ACHN (cell line): ENCODE measurements at regions not wholly inside any gene's neighbourhood (a gene's known extent, or its start where the extent isn't known, plus 50 kb on each side); places are given as distances from the start of the nearest gene placed in this dataset.
"Not testable (repeated sequence)": the region's sequence is repeated elsewhere in the genome, so short reads cannot be mapped to it uniquely, and the experiment has no call there.

Experiments
- DNase-seq: peaks from one replicate; pipeline ENCODE4 v3.0.0-alpha.2; 2015
- in situ Hi-C: cut with HindIII; loops from 2 replicates; pipeline ENCODE4 v1.10.0; 2017; ENCODE audit warnings: low sequenced_read_pairs, low pct_ligation_motif_present, low pct_unique_long_range_greater_than_20kb

DNA sequence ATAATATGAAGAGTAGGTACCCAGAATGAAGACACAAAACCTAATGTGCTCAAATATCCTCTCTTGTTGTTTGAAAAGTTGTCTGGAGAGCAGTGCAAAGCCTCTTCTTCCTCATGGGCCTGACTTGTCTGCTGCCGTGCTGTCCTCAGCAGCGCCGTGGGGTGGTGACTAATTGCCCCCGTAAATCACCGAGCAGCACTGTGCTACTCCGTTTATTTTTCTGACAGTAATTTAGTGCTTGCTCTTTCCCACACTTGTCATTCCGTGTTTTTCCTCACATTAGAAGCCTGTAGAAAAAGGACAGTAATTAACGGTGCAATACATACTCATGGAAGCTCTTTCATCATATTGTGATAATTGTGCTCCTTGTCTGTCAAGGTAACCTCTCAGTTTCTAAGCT lies 114.8 kb upstream of the BARHL2 start:
- in situ Hi-C loops = no loop called here

DNA sequence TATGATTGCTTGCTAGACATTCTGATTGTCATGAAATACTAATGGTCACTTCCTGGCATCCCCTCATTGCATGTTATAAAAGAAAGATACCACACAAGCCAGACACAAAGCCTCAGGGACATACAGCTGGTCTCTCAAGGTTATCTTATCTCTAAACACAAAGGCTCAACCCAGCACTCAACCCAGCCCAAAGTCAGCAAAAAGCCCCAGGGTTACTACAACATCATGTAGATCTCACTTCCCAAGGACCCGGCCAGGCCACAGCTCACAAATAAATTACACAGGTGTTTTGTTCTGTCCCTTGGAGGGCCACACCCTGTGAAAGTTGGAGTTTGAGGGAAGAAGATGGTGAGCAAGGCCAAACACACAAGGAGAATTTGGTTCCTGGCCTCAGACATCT lies 109.7 kb upstream of the BARHL2 start:
- no peak for DNase-seq
- in situ Hi-C loops = no loop called here

More for the DNA sequence above, 114.8 kb upstream of the BARHL2 start:
- no peak for DNase-seq

DNA sequence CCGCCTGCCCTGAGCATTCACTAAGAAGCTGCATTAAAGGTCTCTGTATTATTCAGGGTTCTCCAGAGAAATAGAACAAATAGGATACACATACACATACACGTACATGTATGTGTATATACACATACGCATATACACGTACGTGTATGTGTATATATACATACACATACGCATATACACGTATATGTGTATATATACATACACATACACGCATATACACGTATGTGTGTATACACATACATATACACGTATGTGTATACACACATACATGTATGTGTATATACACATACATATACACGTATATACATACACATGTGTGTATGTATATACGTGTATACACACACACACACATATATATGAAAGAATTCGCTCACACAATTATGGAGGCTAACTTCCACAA lies 108.9 kb upstream of the BARHL2 start:
- in situ Hi-C loops = no loop called here
- DNase-seq = no peak

DNA sequence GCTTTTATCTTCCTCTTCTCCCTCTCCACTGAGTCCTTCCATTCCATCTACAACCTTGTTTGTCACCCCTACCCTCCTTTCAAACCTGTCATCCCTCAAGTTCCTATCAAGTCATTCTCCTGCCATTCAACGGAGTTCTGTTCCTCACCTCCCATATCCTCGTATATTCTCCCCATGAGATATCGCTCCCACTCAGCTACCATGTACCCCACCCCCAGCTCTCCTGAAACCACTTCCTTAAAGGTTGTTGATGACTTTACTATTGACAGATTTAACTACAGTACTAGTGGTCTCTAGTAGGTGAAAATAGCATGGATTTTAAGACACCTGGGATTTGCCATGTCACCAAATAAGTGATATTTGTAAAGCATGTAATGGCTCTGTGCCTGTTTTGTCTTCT lies 107.4 kb upstream of the BARHL2 start:
- in situ Hi-C loops = no loop called here
- DNase-seq = no peak

DNA sequence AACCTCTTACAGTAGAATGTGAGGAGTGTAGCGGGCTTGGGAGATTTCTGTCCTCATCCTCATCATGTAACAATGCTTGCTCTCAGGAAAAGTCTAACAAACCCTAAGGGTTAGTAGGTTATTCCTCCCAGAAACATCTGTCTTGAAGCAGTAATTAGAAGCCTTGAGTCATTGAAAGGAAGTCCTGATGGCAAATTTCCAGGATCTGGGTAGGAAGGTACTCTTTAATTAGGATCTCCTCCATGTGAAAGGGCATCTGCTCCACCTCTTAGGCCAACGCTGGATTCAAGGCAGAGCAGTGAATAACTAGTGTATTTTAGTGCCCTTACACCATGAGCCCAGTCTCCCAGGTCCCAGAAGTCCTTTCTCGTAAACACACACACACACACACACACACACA lies 106.6 kb upstream of the BARHL2 start:
- DNase-seq = no peak
- in situ Hi-C loops = no loop called here

DNA sequence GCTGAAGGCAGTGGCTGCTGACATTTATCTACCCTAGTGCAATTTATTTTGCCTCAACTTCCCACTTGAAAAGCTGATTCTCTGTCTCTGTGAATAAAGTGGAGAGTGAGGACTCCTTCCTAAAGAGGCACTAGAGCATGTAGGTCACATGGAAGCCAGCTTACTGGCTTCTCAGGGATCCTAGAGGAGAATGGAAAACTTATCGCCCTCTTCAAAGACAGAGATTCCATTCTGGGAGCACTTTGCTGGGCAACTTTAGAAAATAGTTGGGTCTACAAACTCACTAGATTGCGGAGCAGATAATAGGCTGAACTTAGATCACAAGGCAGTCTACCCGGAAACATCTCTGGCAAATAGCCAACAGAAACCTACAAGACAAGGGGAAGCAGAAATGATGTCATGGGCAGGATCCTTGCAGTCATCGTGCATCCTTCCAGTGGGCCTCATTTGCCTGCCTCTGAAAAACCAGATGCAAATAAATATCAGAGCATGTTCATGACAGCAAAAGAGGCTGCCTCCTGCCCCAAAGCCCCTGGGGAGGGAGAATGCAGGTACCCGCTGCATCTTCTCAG lies 104.8 kb upstream of the BARHL2 start:
- no peak for DNase-seq
- in situ Hi-C loops = no loop called here

DNA sequence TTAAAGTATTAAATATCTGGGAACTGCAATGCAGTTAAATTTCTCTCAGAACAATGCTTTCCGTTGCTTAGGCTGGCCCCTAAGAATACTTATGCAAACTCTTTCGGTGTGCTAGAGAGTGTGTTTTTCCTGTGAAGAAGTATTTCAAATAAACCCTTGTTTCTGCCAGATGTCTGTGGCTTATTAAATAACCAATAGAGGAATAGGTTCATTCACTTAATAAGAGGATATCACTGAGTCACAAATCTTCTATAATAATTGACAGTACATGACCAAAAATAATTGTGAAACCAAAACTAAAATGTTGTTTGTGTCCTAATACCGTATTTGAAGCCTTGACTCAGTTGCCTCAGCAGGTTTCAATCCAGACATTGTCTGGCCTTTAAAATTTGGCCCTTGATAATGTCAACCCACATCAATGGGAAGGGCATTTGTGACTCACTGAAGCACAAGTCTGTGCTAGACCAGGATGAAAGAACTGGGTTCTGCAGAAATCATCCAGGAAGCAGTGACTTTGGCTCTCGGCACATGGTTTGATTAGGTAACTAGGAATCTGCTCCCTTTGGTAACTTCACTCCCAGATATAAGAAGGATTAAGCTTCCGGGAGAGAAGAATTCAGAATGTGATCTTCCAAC lies 104.2 kb upstream of the BARHL2 start:
- in situ Hi-C loops = no loop called here
- DNase-seq = no peak

DNA sequence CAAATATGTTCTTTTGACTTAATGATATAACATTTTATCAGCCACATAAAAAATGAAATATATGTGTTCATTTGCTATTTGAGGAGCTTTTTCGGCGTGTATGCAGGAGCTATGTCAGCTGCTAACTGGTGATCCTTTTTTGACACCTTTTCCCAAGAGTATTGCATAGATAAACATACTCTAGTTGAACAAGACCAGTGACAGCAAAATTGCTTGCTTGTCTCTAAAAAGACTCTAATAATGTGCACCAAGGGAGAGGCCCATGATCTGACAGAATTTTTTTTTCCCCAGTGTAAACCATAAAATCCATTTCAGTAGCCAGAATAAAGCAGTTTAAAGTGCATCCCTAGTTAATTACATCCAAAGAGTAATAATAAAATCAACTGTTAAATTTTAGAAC lies 103.6 kb upstream of the BARHL2 start:
- in situ Hi-C loops = no loop called here
- no peak for DNase-seq

DNA sequence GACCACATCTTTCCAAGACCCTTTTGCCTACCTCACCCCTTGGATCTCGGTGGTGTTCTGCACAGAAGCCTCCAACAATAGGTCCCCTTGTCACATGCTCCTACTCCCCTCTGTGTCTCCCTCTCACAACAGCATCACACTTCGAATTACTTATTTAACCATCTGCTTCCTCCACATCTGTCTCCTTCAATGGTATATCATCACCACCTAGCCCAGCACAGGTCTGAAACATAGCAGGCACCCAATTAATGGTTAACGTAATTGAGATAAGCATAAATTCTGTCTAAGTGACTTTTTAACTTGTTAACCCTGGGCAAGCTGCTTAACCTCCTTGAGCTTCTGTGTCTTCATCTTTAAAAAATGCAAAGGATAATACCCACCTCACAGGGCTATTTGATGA lies 100.3 kb upstream of the BARHL2 start:
- DNase-seq = no peak
- in situ Hi-C loops = no loop called here

DNA sequence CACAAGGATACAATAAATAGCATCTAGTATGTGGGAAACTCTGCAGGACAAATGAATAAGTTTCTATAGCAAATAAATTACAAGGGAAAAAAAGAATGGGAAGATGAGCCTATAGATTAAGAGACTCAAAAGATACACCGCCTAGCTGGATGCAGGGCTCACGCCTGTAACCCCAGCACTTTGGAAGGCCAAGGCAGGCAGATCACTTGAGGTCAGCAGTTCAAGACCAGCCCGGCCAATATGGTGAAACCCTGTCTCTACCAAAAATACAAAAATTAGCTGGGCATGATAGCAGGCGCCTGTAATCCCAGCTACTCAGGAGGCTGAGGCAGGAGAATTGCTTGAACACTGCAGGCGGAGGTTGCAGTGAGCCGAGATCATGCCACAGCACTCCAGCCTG lies 95.1 kb upstream of the BARHL2 start:
- in situ Hi-C loops, DNase-seq: not testable (repeated sequence)

DNA sequence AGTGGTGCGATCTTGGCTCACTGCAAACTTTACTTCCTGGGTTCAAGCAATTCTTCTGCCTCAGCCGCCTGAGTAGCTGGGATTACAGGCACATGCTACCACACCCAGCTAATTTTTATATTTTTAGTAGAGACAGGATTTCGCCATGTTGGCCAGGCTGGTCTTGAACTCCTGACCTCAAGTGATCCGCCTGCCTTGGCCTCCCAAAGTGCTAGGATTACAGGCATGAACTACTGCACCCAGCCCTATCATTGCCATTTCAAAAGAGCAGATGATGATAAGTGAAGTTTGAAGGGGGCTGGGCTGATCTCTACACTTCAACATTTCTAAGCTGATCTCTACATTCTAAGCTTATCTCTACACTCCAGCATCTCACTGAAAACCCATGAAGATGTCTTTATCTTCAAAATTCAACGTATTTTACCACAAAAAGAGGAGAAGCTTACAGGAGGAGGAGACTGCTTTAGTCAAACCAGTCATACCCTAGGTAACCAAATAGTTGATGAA lies 94.4 kb upstream of the BARHL2 start:
- DNase-seq, in situ Hi-C loops: not testable (repeated sequence)

DNA sequence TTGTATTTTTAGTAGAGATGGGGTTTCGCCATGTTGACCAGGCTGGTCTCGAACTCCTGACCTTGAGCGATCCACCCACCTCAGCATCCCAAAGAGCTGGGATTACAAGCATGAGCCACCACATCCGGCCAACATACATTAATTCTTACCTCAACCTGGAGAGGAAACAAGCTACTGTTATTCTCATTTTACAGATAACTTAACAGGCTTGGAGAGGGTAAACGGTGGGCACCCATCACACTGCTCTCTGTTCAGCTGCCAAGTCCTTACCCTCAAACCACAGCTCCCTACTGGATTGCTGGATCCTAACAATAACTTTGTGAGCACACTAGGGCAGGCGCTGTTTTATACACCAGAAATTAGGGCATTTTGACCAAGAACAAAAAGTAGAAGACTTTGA lies 93.6 kb upstream of the BARHL2 start:
- in situ Hi-C loops = no loop called here
- DNase-seq = no peak

DNA sequence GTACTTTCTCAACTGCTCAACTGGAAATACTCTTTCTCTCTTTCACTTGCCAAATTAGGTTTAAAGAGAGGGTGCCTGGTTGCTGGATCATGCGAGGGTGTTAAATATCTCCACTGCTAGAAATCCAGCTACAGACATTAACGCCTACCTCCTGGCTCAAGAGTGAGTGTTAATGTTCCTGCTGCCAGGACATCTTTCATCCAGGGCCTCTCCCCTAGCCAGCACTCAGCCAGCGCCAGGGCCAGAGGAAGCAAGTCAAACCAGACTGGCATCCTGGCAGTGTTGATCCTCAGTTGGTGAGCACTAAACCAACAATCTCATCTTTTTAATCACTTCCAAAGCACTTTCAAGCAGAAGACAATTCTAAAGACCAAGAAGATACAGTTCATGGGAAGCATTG lies 92.9 kb upstream of the BARHL2 start:
- no peak for DNase-seq
- in situ Hi-C loops = no loop called here

DNA sequence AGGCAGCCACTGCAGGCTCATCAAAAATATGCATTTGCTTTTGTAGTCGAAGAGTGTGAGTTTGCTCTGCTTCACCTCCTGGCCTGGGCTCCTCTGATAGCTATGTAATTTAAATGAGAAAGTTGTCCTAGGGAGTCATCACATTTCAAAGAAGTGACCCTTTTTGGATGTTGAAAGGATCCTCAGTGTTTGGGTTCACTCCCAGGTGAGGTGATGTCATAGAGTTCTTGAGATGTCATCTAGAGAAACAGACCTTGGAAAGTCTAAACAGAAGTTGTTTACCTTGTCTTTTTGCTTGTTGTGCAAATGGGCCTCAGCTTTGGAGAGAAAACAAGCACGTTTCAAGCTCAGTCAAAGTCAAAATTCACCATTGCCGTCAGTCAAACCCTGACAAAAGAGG lies 92.0 kb upstream of the BARHL2 start:
- in situ Hi-C loops = no loop called here
- peak; percentile 1 for DNase-seq

DNA sequence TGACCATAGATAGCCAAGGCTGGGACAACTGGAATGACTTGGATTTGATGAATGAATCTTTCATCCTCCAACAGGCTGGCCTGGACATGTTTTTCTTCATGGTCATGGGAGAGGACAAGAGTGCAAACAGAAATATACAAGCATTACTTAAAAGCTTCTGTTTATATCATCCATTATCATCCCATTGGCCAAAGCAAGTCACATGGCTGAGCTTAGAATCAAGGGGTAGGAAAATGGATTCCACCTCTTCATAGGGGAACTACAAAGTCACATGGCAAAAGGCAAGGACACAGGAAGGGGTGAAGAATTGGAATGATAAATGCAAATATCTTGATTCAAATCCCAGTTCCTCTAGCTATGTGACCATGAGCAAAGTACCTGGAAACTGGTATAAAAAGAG lies 90.2 kb upstream of the BARHL2 start:
- in situ Hi-C loops = no loop called here
- DNase-seq = no peak

DNA sequence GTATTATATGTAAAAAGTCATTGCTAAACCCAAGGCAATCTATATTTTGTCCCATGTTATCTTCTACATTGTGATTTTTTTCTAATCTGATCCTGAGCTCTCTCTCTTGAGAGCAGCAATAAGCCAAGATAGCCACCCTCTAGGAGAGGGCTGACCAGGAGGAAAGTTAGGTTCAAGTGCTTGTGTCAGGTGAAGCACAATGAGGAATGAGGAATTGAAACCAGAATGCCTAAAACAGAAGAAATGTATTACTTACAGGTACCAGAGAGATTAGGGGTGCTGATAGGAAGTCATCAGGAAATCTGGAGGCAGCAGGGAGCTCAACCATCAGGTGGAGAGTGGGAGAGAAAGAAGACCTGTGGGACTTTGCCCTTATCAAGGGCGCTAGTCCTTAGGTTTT lies 85.5 kb upstream of the BARHL2 start:
- in situ Hi-C loops = no loop called here
- DNase-seq = no peak

DNA sequence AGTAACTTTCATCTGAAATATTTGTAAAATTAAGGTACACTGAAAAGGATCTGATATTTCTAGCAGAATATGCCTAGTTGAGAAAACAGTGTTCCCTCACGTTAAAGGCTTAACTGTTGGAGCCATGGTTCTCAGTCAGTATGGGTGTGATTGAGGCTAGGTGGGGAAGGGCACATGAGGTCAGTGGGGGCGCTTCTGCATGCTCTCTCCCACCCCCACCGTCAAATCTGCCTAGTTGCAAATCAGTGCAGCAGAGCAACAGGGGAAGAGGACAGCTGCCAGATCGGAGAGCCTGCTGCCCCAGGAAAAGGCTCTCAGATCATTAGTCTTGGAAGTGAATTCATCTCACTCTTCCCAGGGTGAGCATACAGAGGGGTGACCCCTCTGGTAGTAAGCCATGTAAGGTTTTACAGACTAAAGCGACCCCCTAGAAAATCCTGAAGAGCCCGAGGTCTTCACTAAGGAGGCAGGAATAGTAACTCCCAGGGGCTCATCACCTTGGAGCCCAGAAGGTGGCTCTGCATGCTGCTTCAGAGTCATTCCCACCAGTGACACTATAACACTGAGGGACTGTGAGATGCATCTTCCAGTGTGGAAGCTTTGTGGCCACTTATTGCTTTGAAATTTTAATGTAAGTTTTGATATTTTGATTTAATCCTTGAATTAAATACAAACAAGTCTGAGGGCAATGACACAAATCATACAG lies 83.1 kb upstream of the BARHL2 start:
- DNase-seq = no peak
- in situ Hi-C loops = no loop called here

DNA sequence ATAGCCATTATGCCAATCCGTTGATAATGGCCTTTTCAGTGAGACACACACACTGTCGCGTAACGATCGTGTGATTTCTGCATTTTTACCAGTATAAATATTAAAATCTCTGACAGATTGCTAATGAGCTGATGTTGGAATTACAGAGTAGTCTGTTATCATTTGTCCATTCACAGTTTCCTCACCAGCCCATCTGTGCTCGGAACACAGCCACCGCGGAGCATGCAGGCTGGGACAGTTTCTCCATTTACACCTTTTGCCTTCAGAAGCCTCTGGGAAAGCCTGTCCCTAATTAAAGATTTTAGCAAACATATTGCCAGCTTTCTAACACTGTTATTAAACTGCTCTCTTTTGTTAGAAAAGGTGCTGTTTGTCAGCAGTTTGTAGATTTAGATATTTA lies 82.2 kb upstream of the BARHL2 start:
- in situ Hi-C loops = no loop called here
- no peak for DNase-seq

DNA sequence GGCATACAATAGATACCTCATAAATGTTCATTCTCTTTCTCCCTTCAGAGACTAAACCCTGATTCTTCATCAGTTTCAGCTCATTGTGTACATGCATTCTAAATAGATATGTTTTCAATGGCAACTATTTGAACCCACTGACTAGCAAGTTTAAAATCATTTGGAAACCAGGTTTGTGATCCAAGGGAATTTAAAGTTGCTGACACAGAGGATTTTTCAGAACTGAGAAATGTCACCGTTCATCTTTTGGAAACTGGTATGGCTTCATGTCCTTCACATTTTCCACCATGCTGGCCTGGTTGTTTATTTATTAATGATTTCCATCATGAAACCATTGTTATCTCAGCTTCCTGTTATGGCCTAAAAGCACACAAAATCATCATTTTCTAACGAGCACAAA lies 81.8 kb upstream of the BARHL2 start:
- DNase-seq = no peak

DNA sequence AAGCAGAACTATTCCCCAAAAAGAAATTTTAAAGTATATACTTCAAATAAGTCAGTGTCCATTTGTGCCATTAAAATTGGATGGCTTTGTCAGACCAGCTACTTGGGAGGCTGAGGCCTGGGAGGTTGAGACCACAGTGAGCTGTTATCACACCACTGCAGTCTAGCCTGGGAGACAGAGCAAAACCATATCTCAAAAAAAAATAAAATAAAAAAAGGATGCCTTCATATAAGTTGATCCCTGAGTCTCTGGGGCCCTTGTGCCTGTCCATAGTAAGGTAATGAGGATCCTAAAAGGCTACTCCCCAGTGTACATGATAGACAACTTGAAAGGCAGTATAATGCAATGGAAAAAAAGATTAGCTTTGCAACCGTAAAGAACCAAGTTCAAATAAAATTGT lies 81.2 kb upstream of the BARHL2 start:
- DNase-seq = no peak
- in situ Hi-C loops = no loop called here

More for the DNA sequence above, 81.8 kb upstream of the BARHL2 start:
- in situ Hi-C loops = no loop called here
